ENCODE measurements at regions not wholly inside any gene's neighbourhood (a gene's known extent, or its start where the extent isn't known, plus 50 kb on each side); places are given as distances from the start of the nearest gene placed in this dataset.

- no peak for DNase-seq (ENCODE audit: low read depth)
These were observed 83.3 kb upstream of the TNR start for GRCh38 chr1:175826705-175827104.

GRCh38 chr1:175824079-175824478 is 80.7 kb upstream of the TNR start:
- peak; percentile 13 for DNase-seq (ENCODE audit: low read depth)

- DNase-seq (ENCODE audit: low read depth), result no peak
These were observed 80.0 kb upstream of the TNR start for GRCh38 chr1:175823406-175823805.

GRCh38 chr1:175822580-175822979 is 79.2 kb upstream of the TNR start:
- no peak for DNase-seq (ENCODE audit: low read depth)

GRCh38 chr1:175820456-175821025 is 77.1 kb upstream of the TNR start:
- no peak for DNase-seq (ENCODE audit: low read depth)

- no peak for DNase-seq (ENCODE audit: low read depth)
These were observed 75.5 kb upstream of the TNR start for GRCh38 chr1:175818929-175819328.

GRCh38 chr1:175817445-175817844 is 74.0 kb upstream of the TNR start:
- no peak for DNase-seq (ENCODE audit: low read depth)

GRCh38 chr1:175814885-175815284 is 71.5 kb upstream of the TNR start:
- DNase-seq (ENCODE audit: low read depth), result no peak

GRCh38 chr1:175812936-175813335 is 69.5 kb upstream of the TNR start:
- no peak for DNase-seq (ENCODE audit: low read depth)

- no peak for DNase-seq (ENCODE audit: low read depth)
These were observed 66.9 kb upstream of the TNR start for GRCh38 chr1:175810305-175810704.

- no peak for DNase-seq (ENCODE audit: low read depth)
These were observed 65.6 kb upstream of the TNR start for GRCh38 chr1:175808999-175809398.

- DNase-seq (ENCODE audit: low read depth), result no peak
These were observed 65.2 kb upstream of the TNR start for GRCh38 chr1:175808573-175808972.

- no peak for DNase-seq (ENCODE audit: low read depth)
These were observed 61.2 kb upstream of the TNR start for GRCh38 chr1:175804561-175804960.

GRCh38 chr1:175803413-175803812 is 60.0 kb upstream of the TNR start:
- no peak for DNase-seq (ENCODE audit: low read depth)

GRCh38 chr1:175802407-175803123 is 59.2 kb upstream of the TNR start:
- no peak for DNase-seq (ENCODE audit: low read depth)

- DNase-seq (ENCODE audit: low read depth), result no peak
These were observed 58.6 kb upstream of the TNR start for GRCh38 chr1:175801979-175802378.

GRCh38 chr1:175797576-175797975 is 54.2 kb upstream of the TNR start:
- DNase-seq (ENCODE audit: low read depth), result no peak

GRCh38 chr1:175794586-175794985 is 51.2 kb upstream of the TNR start:
- no peak for DNase-seq (ENCODE audit: low read depth)

- DNase-seq (ENCODE audit: low read depth), result no peak
These were observed 50.2 kb upstream of the TNR start for GRCh38 chr1:175793617-175794016.

All from activated T-cell treated with anti-CD3 and anti-CD28 coated beads for 48 hours (primary cell).